ENCODE measurements at regions not wholly inside any gene's neighbourhood (a gene's known extent, or its start where the extent isn't known, plus 50 kb on each side); places are given as distances from the start of the nearest gene placed in this dataset.

DNA sequence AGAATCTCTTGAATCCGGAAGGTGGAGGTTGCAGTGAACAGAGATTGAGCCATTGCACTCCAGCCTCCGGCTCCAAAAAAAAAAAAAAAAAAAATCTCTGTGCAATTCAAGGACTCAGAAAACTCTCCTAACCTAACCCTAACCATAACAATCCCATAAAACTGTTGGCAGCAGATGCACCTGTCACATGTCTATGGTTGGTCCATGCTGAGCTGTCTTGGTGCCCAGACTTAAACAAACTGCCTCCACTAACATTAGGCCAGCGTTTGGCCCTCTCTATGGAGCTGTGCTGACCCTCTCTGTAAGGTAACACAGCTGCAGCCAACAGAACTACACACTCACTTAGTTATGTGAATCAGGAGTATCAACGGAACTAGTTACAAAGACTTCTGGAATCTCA, 132.5 kb upstream of the PTER start:
- Histone ChIP-seq H2BK20ac (ENCODE audit: low read length) (no peak overlapping the region), H2AK5ac (ENCODE audit: low read depth, low read length) (no peak overlapping the region), H4K20me1 (replicated peaks in 1 of 2; ENCODE audit: control insufficient read depth in 1 of 2, insufficient read depth in 2 of 2, low read length in 2 of 2) (no peaks in the 10 kb centered on the region), H3K4me1 (replicated peaks in 1 of 4; ENCODE audit: control insufficient read depth in 3 of 4, insufficient read depth in 4 of 4, low read length in 3 of 4) (no peaks in the 10 kb centered on the region), H3K79me1 (ENCODE audit: low read depth, low read length) (no peaks in the 10 kb centered on the region), H3K4ac (replicated peaks; ENCODE audit: insufficient read length, low read depth, low read length) (no peak overlapping the region), H3K4me2 (ENCODE audit: insufficient read depth in 1 of 2, low read depth in 2 of 2, low read length in 2 of 2) (no peak overlapping the region), H4K8ac (ENCODE audit: extremely low read depth, insufficient read depth, low read length) (no peak overlapping the region), H2BK15ac (ENCODE audit: low read length) (no peak overlapping the region), H2BK120ac (replicated peaks; ENCODE audit: low read depth, low read length) (peak overlapping the region; percentile 54), H3K4me3 (ENCODE audit: extremely low read depth in 1 of 4, insufficient read depth in 2 of 4, low read depth in 3 of 4, low read length in 4 of 4) (no peak overlapping the region), H3K36me3 (ENCODE audit: control insufficient read depth in 2 of 4, insufficient read depth in 4 of 4, low read length in 3 of 4) (no peaks in the 10 kb centered on the region), H4K91ac (replicated peaks; ENCODE audit: insufficient read length, low read length) (no peak overlapping the region), H3K23ac (ENCODE audit: insufficient read length) (no peak overlapping the region), H3K14ac (ENCODE audit: insufficient read length) (no peak overlapping the region), H2BK12ac (ENCODE audit: low read depth, low read length) (no peak overlapping the region), H3K27me3 (replicated peaks in 1 of 4; ENCODE audit: control insufficient read depth in 3 of 4, extremely low read depth in 1 of 4, insufficient read depth in 3 of 4, low read length in 3 of 4) (no peaks in the 10 kb centered on the region), H2BK5ac (ENCODE audit: low read depth, low read length) (no peak overlapping the region), H3K27ac (ENCODE audit: low read depth, low read length) (no peak overlapping the region), H2AFZ (ENCODE audit: low read length) (no peak overlapping the region), H4K5ac (ENCODE audit: insufficient read length, low read depth, low read length) (no peak overlapping the region), H3K23me2 (ENCODE audit: low read depth, low read length) (no peaks in the 10 kb centered on the region), H3K9ac (replicated peaks in 1 of 4; ENCODE audit: extremely low read depth in 1 of 4, low read depth in 3 of 4, low read length in 3 of 4) (no peak overlapping the region), H3K9me3 (ENCODE audit: insufficient read depth in 2 of 2, low read depth in 1 of 2, low read length in 1 of 2) (no peaks in the 10 kb centered on the region), H3K56ac (replicated peaks; ENCODE audit: insufficient read length, low read depth, low read length) (no peak overlapping the region), H3K79me2 (ENCODE audit: control insufficient read depth in 1 of 2, insufficient read depth in 2 of 2, low read length in 2 of 2) (no peaks in the 10 kb centered on the region), H3K18ac (ENCODE audit: extremely low read depth, low read length) (no peak overlapping the region)
- whole genome bisulfite sequencing, 2 experiments (ENCODE audit: extremely low coverage in 1 of 2, insufficient coverage in 1 of 2, insufficient read length in 1 of 2, insufficient replicate concordance in 2 of 2, low coverage in 1 of 2, low lambda C conversion rate in 2 of 2, missing lambda C conversion rate in 1 of 2), result 98% methylated on average over 4 of the region's 4 CpGs; no CpG with 5 or more reads in 1 of the 2 experiments
- POLR2A ChIA-PET (ENCODE audit: partially characterized antibody), result interaction anchor here (0.6 kb wide), 1 partner anchor 36 kb away, joined by 3 read pairs; no protein-coding TSS in a partner anchor
- DNase-seq (ENCODE audit: low read depth in 1 of 2, low spot score in 2 of 2) (no peak), FAIRE-seq (no peak)
- TF ChIP-seq RAD21 (IDR thresholded peaks at IDR 0.05 in 1 of 2, conservative IDR thresholded peaks at IDR 0.05 in 1 of 2; ENCODE audit: low read depth in 2 of 2, low read length in 2 of 2), result peak in 1 of 2 experiments; percentile 9; a peak in 1 of 4 replicates
- no peak for TF ChIP-seq KDM1A (IDR thresholded peaks at IDR 0.05; ENCODE audit: borderline replicate concordance, low read length)
- TF ChIP-seq SUZ12 (IDR thresholded peaks at IDR 0.05; ENCODE audit: low read length), result no peak
- CTCF ChIA-PET (ENCODE audit: partially characterized antibody), result interaction anchor here (0.7 kb wide), 2 partner anchors 148 to 395 kb away, joined by 4 to 5 read pairs; no protein-coding TSS in a partner anchor
